HG03097 (cell line): ENCODE measurements at regions not wholly inside any gene's neighbourhood (a gene's known extent, or its start where the extent isn't known, plus 50 kb on each side); places are given as distances from the start of the nearest gene placed in this dataset.
"Not testable (repeated sequence)": the region's sequence is repeated elsewhere in the genome, so short reads cannot be mapped to it uniquely, and the experiment has no call there.

ENCODE experiments used
- ATAC-seq: cut with Tn5 transposase; IDR thresholded peaks from one replicate; pipeline ENCODE4 v1.9.1; 2021; ENCODE audit not compliant: unreplicated experiment, low FRiP score

- no peak for ATAC-seq
These were observed 99.2 kb upstream of the AMN1 start for GRCh38 chr12:31828071-31828470.

DNA sequence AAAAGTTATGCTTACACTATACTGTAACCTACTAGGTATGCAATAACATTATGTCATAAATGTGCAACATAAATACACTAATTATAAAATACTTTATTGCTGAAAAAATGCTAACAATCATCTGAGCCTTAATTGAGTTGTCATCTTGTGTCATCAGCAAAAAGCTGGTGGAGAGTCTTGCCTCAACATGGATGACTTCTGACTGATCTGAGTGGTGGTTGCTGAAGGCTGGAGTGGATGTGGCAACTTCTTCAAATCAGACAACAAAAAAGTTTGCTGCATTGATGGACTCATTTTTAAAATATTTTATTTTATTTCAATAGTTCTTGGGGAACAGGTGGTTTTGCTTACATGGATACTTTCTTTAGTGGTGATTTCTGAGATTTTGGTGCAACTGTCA lies 93.9 kb upstream of the AMN1 start:
- no peak for ATAC-seq

- ATAC-seq: no peak
These were observed 92.7 kb upstream of the AMN1 start for GRCh38 chr12:31821484-31821883.

- ATAC-seq: no peak
These were observed 92.0 kb upstream of the AMN1 start for GRCh38 chr12:31820832-31821231.

DNA sequence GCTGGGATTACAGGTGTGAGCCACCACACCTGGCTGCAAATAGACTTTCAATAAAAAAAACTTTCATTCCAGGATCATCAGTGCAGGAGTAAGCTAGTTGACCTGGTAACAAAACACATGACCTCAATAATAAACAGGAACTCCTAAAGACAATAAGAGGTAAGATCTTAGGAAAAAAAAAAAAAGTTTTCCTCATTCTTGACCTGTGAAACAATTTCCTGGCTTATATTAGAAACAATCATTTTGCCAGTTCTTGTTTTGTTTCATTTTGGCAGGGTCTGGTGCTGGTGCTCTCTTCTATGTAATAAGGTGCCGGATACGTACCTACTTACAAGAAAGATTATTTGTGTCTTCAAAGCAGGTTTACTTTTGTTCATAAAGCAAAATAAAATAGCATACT lies 90.6 kb upstream of the AMN1 start:
- ATAC-seq: no peak

GRCh38 chr12:31818623-31819268 lies 89.9 kb upstream of the AMN1 start:
- no peak for ATAC-seq

DNA sequence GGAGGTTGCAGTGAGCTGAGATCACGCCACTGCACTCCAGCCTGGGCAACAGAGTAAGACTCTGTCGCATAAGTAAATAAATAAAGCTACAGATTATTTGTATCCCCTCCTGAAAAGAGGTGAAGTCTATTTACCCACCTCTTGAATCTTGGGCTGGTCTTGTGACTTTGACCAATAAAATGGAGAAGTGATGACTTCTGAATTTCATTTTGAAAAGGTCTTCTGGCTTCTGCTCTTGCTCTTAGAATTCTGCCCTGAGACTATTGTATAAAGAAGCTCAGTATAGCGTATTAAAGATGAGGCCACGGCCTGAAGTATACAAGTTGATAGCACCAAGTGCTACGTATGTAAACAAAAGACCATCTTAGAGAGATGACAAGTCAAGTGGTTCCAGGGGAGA lies 88.3 kb upstream of the AMN1 start:
- no peak for ATAC-seq

- ATAC-seq: no peak
These were observed 86.3 kb upstream of the AMN1 start for GRCh38 chr12:31815096-31815495.

DNA sequence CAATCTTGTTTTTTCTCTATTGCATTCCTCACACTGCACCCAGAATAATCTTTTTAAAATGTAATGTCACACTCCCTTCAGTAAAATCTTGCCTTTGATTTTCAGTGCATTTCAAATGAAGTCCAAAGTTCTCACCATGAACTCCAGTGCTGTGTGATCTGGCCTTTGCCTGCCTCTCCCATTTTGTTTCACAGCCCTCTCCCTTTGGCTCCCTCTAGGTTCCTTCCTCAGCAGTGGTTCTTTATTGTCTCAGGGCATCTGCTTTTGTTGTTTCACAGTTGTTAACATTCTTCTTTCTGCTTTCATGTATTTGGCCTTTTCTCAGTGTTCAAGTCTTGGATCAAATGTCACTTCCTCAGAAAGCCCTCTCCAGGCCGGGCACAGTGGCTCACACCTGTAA lies 84.5 kb upstream of the AMN1 start:
- ATAC-seq: no peak

GRCh38 chr12:31807773-31808097 lies 78.9 kb upstream of the AMN1 start:
- no peak for ATAC-seq

DNA sequence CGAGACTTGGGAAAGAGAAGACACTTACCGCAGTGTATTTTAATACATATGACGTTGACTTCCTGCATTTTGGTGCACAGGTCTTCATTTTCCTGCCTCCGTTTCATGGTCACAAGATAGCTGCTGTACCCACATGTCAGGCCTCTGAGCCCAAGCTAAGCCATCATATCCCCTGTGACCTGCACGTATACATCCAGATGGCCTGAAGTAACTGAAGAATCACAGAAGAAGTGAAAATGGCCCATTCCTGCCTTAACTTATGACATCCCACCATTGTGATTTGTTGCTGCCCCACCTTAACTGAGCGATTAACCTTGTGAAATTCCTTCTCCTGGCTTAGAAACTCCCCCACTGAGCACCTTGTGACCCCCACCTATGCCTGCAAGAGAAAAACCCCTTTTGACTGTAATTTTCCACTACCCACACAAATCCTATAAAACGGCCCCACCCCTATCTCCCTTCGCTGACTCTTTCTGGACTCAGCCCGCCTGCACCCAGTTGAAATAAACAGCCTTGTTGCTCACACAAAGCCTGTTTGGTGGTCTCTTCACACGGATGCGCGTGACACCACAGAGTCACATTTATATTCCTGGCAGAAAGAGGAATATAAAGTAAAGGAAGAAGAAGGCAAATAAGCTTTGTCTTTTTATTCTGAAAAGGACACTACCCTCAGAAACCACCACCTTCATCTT lies 78.4 kb upstream of the AMN1 start:
- ATAC-seq: not testable (repeated sequence)

GRCh38 chr12:31805681-31806080 lies 76.9 kb upstream of the AMN1 start:
- ATAC-seq: not testable (repeated sequence)

- not testable (repeated sequence) for ATAC-seq
These were observed 75.9 kb upstream of the AMN1 start for GRCh38 chr12:31804707-31805106.

- no peak for ATAC-seq
These were observed 75.3 kb upstream of the AMN1 start for GRCh38 chr12:31804185-31804504.

DNA sequence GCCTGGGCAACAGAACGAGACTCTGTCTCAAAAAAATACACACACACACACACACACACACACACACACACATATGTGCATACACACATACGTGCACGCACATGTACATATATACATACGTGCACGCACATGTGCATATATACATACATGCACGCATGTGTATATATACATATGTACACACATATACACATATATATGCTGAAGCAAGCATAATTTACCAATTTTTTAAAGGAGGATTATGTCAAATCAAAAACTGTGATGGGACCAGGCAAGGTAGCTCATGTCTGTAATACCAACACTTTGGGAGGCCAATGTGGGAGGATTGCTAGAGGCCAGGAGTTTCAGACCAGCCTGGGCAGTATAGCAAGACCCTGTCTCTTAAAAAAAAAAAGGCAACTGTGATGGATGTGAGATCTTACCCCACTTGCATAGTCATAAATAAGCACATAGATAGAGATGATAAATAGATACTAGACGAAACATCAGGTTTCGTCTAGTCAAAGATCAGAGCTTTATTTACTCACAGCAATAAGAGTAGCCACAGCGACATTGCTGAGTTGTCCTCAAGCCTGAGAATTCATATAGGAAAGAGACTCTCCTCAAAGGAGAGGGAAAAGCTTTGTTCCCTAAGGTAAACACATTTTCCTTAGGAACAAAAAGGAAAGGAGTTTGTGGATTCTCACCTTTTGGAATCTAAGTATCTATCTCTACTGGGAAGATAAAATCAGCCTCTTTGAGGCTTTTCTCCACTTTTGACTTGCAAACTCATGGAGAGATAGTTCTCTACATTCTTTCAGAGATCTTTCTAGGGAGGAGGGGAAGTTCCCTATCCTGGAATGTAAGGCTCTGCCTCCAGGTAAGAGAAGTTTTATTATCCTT lies 74.7 kb upstream of the AMN1 start:
- ATAC-seq: no peak

DNA sequence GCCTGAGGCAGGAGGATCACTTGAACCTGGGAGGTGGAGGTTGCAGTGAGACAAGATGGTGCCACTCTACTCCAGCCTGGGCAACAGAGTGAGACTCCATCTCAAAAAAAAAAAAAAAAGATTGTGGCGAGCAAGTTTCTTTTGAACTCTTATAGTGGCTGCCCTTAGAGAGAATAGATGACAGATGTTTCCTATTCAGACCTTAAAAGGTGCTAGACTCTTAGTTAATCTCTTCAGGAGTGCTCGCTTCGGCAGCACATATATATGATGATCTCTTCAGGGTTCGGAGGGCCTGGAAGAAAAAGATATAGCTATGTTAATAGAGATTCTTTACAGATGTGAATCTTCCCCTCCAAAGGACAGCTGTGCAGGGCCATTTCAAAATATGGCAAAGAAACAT lies 73.1 kb upstream of the AMN1 start:
- ATAC-seq: no peak

- no peak for ATAC-seq
These were observed 68.5 kb upstream of the AMN1 start for GRCh38 chr12:31797230-31797872.

- ATAC-seq: no peak
These were observed 67.6 kb upstream of the AMN1 start for GRCh38 chr12:31796270-31796951.

DNA sequence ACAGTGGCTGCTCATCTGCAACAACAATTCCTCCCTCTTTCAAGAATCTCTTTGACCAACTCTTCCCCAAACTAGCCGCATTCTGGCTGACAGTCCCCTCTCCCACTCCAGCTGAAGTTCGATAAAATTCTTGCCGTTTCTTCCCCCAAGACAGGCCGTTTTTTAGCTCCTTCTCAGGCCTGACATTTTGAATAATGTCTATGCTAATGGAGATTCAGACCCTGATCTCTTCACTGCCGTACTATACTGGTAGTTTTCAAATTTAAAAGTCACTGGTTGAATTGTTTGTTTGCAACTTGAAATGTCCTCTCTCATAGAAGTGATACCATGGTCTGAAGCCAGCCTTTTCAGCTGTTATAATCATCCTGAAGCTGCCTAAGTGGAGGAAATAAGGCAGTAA lies 65.9 kb upstream of the AMN1 start:
- ATAC-seq: no peak

DNA sequence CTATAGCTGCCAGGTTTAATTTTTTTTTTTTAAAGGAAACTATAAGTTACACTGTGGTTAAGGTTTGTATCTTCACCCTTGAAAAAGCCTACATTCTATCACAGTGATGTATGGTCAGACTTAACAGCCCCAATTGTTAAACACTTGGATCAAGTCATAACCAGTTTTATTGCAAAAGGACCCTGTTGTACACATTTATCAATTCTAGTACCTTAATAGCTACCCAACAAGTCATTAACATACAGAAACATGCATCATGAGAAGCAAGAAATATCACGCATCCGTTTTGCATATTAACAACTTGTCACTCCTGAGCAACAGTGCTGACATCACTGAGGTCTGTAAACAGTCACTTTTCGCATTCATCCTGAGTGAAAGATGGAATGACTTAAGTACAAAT lies 62.4 kb upstream of the AMN1 start:
- not testable (repeated sequence) for ATAC-seq

DNA sequence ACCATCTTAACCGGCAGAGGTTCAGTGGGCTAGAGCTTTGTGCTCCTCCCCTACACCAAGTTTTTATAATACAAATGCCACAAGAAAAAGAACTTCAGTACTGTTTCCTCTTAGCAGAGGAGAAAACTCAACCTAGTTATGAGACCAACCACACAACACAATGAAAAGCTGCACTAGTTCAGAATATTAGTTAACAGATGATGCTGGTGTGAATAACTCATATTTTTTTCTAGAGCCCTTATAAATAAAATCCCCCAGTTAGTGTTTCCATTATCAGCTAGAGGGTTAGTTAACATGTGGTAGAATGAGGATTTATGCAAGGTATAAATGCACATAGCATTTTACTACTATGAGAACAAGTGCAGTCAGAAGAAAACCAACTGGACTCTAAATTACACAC lies 61.9 kb upstream of the AMN1 start:
- ATAC-seq: no peak
